ENCODE measurements at regions not wholly inside any gene's neighbourhood (a gene's known extent, or its start where the extent isn't known, plus 50 kb on each side); places are given as distances from the start of the nearest gene placed in this dataset.

DNA sequence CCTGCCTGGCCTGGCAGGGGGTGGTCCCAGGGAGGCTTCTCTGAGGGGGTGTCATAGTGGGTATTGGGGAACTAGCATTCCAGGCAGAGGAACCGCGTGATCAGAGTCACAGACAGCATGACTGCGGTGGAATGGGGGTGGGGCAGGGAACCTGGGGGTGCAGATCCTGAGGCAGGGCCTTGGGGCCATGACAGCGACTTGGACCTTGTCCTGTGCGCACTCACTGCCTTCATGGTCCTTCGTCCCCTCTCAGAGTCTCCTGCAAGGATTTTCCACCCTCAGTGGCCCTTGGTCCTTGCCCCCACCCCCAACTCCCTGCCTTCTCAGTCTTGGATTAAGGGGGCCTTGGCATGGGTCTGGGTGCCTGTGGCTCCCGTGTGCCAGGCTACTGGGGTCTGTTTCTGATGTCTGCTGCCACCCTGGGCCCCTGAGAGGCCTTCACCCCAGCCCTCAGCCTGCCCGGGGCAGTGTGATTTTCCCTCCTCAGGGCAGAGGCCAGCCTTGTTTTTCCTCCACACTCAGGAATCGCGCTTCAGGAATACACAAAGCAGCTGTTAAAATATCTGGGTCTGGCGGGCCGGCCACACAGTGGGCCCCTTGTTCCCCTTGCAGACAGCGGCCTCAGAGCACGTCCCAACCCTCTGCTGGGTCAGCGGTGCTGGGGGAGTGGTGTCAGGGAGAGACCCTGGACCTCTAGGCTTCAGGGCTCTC lies 51.6 kb downstream of the GLI2 start:
- TF ChIP-seq CTCF (conservative IDR thresholded peaks at IDR 0.05) = no peak
- no peak for TF ChIP-seq ZFX (IDR thresholded peaks at IDR 0.05)

Data from C4-2B (cell line).